ENCODE measurements at regions not wholly inside any gene's neighbourhood (a gene's known extent, or its start where the extent isn't known, plus 50 kb on each side); places are given as distances from the start of the nearest gene placed in this dataset.

- DNase-seq, result no peak
Observed at GRCh38 chr5:98414938-98415337, 358.5 kb upstream of the RGMB start.

GRCh38 chr5:98415663-98416062 is 357.8 kb upstream of the RGMB start:
- no peak for DNase-seq

GRCh38 chr5:98416541-98416940 is 356.9 kb upstream of the RGMB start:
- DNase-seq, result no peak

- DNase-seq, result no peak
Observed at GRCh38 chr5:98419825-98420224, 353.6 kb upstream of the RGMB start.

GRCh38 chr5:98424681-98425450 is 348.6 kb upstream of the RGMB start:
- DNase-seq, result no peak

GRCh38 chr5:98425640-98426039 is 347.8 kb upstream of the RGMB start:
- no peak for DNase-seq

- DNase-seq, result no peak
Observed at GRCh38 chr5:98428806-98429205, 344.7 kb upstream of the RGMB start.

- no peak for DNase-seq
Observed at GRCh38 chr5:98432378-98432777, 341.1 kb upstream of the RGMB start.

- DNase-seq, result no peak
Observed at GRCh38 chr5:98433022-98433421, 340.4 kb upstream of the RGMB start.

- no peak for DNase-seq
Observed at GRCh38 chr5:98433673-98434072, 339.8 kb upstream of the RGMB start.

- no peak for DNase-seq
Observed at GRCh38 chr5:98436667-98437066, 336.8 kb upstream of the RGMB start.

GRCh38 chr5:98442448-98442847 is 331.0 kb upstream of the RGMB start:
- no peak for DNase-seq

- no peak for DNase-seq
Observed at GRCh38 chr5:98443881-98444280, 329.6 kb upstream of the RGMB start.

GRCh38 chr5:98453296-98453695 is 320.2 kb upstream of the RGMB start:
- DNase-seq, result no peak

GRCh38 chr5:98454407-98454806 is 319.1 kb upstream of the RGMB start:
- DNase-seq, result no peak

GRCh38 chr5:98454904-98455303 is 318.6 kb upstream of the RGMB start:
- DNase-seq, result no peak

- DNase-seq, result no peak
Observed at GRCh38 chr5:98455665-98456064, 317.8 kb upstream of the RGMB start.

GRCh38 chr5:98458004-98458403 is 315.5 kb upstream of the RGMB start:
- no peak for DNase-seq

GRCh38 chr5:98458726-98459125 is 314.7 kb upstream of the RGMB start:
- DNase-seq, result no peak

GRCh38 chr5:98460536-98460935 is 312.9 kb upstream of the RGMB start:
- no peak for DNase-seq

- no peak for DNase-seq
Observed at GRCh38 chr5:98461485-98461884, 312.0 kb upstream of the RGMB start.

- DNase-seq, result no peak
Observed at GRCh38 chr5:98463222-98463621, 310.2 kb upstream of the RGMB start.

- DNase-seq, result no peak
Observed at GRCh38 chr5:98463676-98464075, 309.8 kb upstream of the RGMB start.

- DNase-seq, result no peak
Observed at GRCh38 chr5:98464737-98465330, 308.6 kb upstream of the RGMB start.
